MM.1S (cell line): ENCODE measurements at regions not wholly inside any gene's neighbourhood (a gene's known extent, or its start where the extent isn't known, plus 50 kb on each side); places are given as distances from the start of the nearest gene placed in this dataset.

Experiments used
- DNase-seq: peaks from one replicate; pipeline ENCODE4 v3.0.0-alpha.2; 2015
- H2AFZ ChIP-seq: fragments of 300-600 bp; sonication (generic); 2 replicates; pipeline ENCODE4 v1.6.0; 2016; ENCODE audit warnings: antibody characterized with exemption, low read length
- H3F3A ChIP-seq: fragments of 300-600 bp; sonication (generic); 2 replicates; pipeline ENCODE4 v1.6.1; 2016; ENCODE audit warnings: mild to moderate bottlenecking, antibody characterized with exemption, low read length, moderate library complexity, mixed read lengths; ENCODE audit not compliant: insufficient read depth
- H3K27ac ChIP-seq: fragments of 300-600 bp; sonication (generic); 2 replicates; pipeline ENCODE4 v1.5.1; 2016; ENCODE audit warnings: mild to moderate bottlenecking, low read length
- H3K27me3 ChIP-seq: fragments of 300-600 bp; sonication (generic); replicated peaks from 2 replicates; pipeline ENCODE4 v1.6.0; 2016; ENCODE audit warnings: low read length; ENCODE audit not compliant: insufficient read depth
- H3K36me3 ChIP-seq: fragments of 300-600 bp; sonication (generic); replicated peaks from 2 replicates; pipeline ENCODE4 v1.6.1; 2016; ENCODE audit warnings: mild to moderate bottlenecking, low read length, mixed read lengths; ENCODE audit not compliant: insufficient read depth
- H3K4me1 ChIP-seq: fragments of 300-600 bp; sonication (generic); 2 replicates; pipeline ENCODE4 v1.6.1; 2016; ENCODE audit warnings: low read length, mixed read lengths
- H3K4me2 ChIP-seq: fragments of 300-600 bp; sonication (generic); 2 replicates; pipeline ENCODE4 v1.6.0; 2016; ENCODE audit warnings: low read depth, low read length
- H3K4me3 ChIP-seq: fragments of 300-600 bp; sonication (generic); 2 replicates; pipeline ENCODE4 v1.5.1; 2016; ENCODE audit warnings: low read length, mixed read lengths
- H3K79me2 ChIP-seq: fragments of 300-600 bp; sonication (generic); 2 replicates; pipeline ENCODE4 v1.6.1; 2016; ENCODE audit warnings: mixed run types, low read length, mixed read lengths
- H3K9ac ChIP-seq: fragments of 300-600 bp; sonication (generic); 2 replicates; pipeline ENCODE4 v1.6.1; 2016; ENCODE audit warnings: low read length, mixed read lengths
- H3K9me2 ChIP-seq: fragments of 300-600 bp; sonication (generic); replicated peaks from 2 replicates; pipeline ENCODE4 v1.6.1; 2016; ENCODE audit warnings: mild to moderate bottlenecking, low read length, mixed read lengths; ENCODE audit not compliant: insufficient read depth
- H3K9me3 ChIP-seq: fragments of 300-600 bp; sonication (generic); replicated peaks from 2 replicates; pipeline ENCODE4 v1.6.1; 2016; ENCODE audit warnings: mild to moderate bottlenecking, low read length, mixed read lengths; ENCODE audit not compliant: insufficient read depth
- H4K20me1 ChIP-seq: fragments of 300-600 bp; sonication (generic); 2 replicates; pipeline ENCODE4 v1.6.1; 2016; ENCODE audit warnings: mild to moderate bottlenecking, low read length, moderate library complexity, mixed read lengths; ENCODE audit not compliant: insufficient read depth
- CTCF ChIP-seq: fragments of 300-600 bp; sonication (generic); IDR thresholded peaks from 2 replicates; pipeline ENCODE4 v1.5.1; 2016; ENCODE audit warnings: antibody characterized with exemption, low read length, mixed read lengths
- EZH2 ChIP-seq: fragments of 300-600 bp; sonication (generic); optimal IDR thresholded peaks from 2 replicates; pipeline ENCODE3; 2017; ENCODE audit warnings: low read depth, mild to moderate bottlenecking, antibody characterized with exemption, low read length, mixed read lengths
- EZH2phosphoT487 ChIP-seq: fragments of 300-600 bp; sonication (generic); IDR thresholded peaks from 2 replicates; pipeline ENCODE4 v1.6.1; 2018; ENCODE audit warnings: antibody characterized with exemption, low read length

- DNase-seq: no peak
- Histone ChIP-seq H3K4me3 (no peak overlapping the region), H3K36me3 (no peaks in the 10 kb centered on the region), H3K79me2 (no peaks in the 10 kb centered on the region), H3K4me2 (no peak overlapping the region), H3F3A (no peaks in the 10 kb centered on the region), H2AFZ (no peak overlapping the region), H3K4me1 (no peaks in the 10 kb centered on the region), H3K27ac (no peak overlapping the region), H3K9me3 (no peaks in the 10 kb centered on the region), H4K20me1 (no peaks in the 10 kb centered on the region), H3K9ac (no peak overlapping the region), H3K27me3 (no peaks in the 10 kb centered on the region), H3K9me2 (no peaks in the 10 kb centered on the region)
- TF ChIP-seq EZH2 (no peak), CTCF (no peak), EZH2phosphoT487 (no peak)
Measured at GRCh38 chr4:60648774-60649173, 551.4 kb upstream of the ADGRL3 start.

- Histone ChIP-seq H4K20me1 (no peaks in the 10 kb centered on the region), H3K27ac (no peak overlapping the region), H3K4me2 (no peak overlapping the region), H3K79me2 (no peaks in the 10 kb centered on the region), H2AFZ (no peak overlapping the region), H3K4me3 (no peak overlapping the region), H3K4me1 (no peaks in the 10 kb centered on the region), H3K27me3 (no peaks in the 10 kb centered on the region), H3K9me3 (no peaks in the 10 kb centered on the region), H3K9me2 (no peaks in the 10 kb centered on the region), H3F3A (no peaks in the 10 kb centered on the region), H3K9ac (no peak overlapping the region), H3K36me3 (no peaks in the 10 kb centered on the region)
- no peak for DNase-seq
- TF ChIP-seq EZH2phosphoT487 (no peak), CTCF (no peak)
Measured at GRCh38 chr4:60652933-60653332, 547.2 kb upstream of the ADGRL3 start.

DNA sequence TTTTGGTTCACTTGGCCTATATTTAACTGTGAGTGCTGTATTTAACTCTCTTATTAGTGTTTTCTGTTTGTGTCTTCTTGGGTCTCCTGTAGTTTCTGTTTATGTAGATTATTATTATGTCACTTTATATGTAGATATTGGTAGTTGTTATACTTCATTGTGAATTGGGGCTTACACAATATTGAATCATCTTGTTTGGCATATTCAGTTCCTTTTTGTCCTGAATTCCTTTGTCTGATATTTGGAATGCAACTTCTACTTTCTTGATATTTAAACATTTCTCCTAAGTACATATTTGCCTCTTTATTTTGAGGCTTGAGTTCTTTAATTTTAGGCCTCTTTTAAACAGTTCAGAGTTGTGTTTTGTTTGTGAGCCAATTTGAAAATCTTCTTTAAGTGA, 544.8 kb upstream of the ADGRL3 start:
- DNase-seq: no peak
- no peaks in the 10 kb centered on the region for H3K4me1 ChIP-seq
- H3K4me2 ChIP-seq: no peak overlapping the region
- H3K27ac ChIP-seq: no peak overlapping the region
- H3K9me2 ChIP-seq: no peaks in the 10 kb centered on the region
- no peak overlapping the region for H2AFZ ChIP-seq
- H3F3A ChIP-seq: no peaks in the 10 kb centered on the region
- H3K9me3 ChIP-seq: no peaks in the 10 kb centered on the region
- H3K79me2 ChIP-seq: no peaks in the 10 kb centered on the region
- H3K36me3 ChIP-seq: no peaks in the 10 kb centered on the region
- H4K20me1 ChIP-seq: no peaks in the 10 kb centered on the region
- no peak overlapping the region for H3K4me3 ChIP-seq
- H3K27me3 ChIP-seq: no peaks in the 10 kb centered on the region
- no peak overlapping the region for H3K9ac ChIP-seq
- TF ChIP-seq CTCF (no peak), EZH2 (no peak)

DNA sequence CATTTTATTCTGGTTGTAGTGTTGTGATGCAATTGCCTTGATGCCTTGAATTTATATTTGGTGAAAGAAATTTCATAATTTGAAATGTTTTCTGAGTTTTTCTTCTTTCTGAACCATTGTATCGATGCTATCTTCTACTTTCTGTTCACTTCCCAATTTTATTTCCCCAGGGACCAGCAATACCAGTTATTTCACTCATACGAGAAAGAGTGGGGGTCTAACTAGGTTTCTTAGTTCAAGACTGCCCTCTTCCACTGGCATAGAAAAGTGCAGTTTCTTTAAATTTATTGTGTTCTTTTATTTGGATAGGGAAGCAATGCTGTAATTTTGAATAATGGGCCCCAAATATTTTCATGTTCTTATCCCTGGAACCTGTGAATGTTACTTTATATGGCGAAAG, 544.0 kb upstream of the ADGRL3 start:
- DNase-seq: no peak
- no peak overlapping the region for H3K4me3 ChIP-seq
- no peaks in the 10 kb centered on the region for H3K27me3 ChIP-seq
- H3K9ac ChIP-seq: no peak overlapping the region
- no peak overlapping the region for H3K27ac ChIP-seq
- no peaks in the 10 kb centered on the region for H3F3A ChIP-seq
- H3K4me2 ChIP-seq: no peak overlapping the region
- no peaks in the 10 kb centered on the region for H3K79me2 ChIP-seq
- no peaks in the 10 kb centered on the region for H3K9me2 ChIP-seq
- H3K4me1 ChIP-seq: no peaks in the 10 kb centered on the region
- no peaks in the 10 kb centered on the region for H4K20me1 ChIP-seq
- TF ChIP-seq EZH2 (no peak), CTCF (no peak), EZH2phosphoT487 (no peak)
- H3K36me3 ChIP-seq: no peaks in the 10 kb centered on the region
- H3K9me3 ChIP-seq: no peaks in the 10 kb centered on the region
- H2AFZ ChIP-seq: no peak overlapping the region
